GM19455 (cell line): ENCODE measurements at regions not wholly inside any gene's neighbourhood (a gene's known extent, or its start where the extent isn't known, plus 50 kb on each side); places are given as distances from the start of the nearest gene placed in this dataset.
"Not testable (repeated sequence)": the region's sequence is repeated elsewhere in the genome, so short reads cannot be mapped to it uniquely, and the experiment has no call there.

ENCODE experiments used
- ATAC-seq: cut with Tn5 transposase; IDR thresholded peaks from one replicate; pipeline ENCODE4 v1.9.1; 2021; ENCODE audit not compliant: unreplicated experiment

DNA sequence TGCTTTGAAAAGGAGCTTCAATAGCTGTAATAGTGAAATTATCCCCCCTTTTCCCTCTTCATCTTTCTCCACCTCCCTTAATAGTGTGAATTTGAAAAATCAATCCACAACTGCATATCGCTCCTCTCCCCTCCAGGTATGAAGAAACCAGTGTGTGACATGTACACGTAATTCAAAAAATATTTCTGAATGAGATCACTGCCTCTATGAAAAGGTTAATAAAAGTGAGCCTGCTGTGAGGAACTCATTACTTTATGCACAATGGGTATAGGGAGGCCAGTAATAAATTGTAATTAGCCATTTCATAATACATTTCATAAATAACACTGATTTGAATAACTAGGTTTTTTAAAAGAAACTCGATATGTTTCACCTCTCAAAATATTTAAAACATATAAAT, 209.0 kb upstream of the KYNU start:
- ATAC-seq: no peak

- ATAC-seq: no peak
These were observed 212.2 kb upstream of the KYNU start for GRCh38 chr2:142665241-142665640.

GRCh38 chr2:142650601-142651000, 226.9 kb upstream of the KYNU start:
- ATAC-seq: no peak

GRCh38 chr2:142649581-142649980, 227.9 kb upstream of the KYNU start:
- ATAC-seq: no peak

- no peak for ATAC-seq
These were observed 234.8 kb upstream of the KYNU start for GRCh38 chr2:142642650-142643049.

DNA sequence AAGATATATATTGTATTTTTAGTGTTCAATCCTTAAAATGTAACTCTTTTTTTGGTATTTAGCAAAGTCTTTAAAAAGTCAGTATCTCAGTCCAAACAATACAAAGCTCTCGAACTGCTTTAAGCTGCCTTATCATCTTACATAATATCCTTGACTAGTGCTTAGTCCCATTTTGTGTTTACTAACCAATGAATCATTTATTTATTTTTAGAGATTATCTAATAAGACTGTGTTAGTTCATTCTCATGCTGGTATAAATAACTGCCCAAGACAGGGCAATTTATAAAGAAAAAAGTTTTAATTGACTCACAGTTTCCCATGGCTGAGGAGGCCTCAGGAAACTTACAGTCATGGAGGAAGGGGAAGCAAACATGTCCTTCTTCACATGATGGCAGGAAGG, 248.3 kb upstream of the KYNU start:
- ATAC-seq: no peak

DNA sequence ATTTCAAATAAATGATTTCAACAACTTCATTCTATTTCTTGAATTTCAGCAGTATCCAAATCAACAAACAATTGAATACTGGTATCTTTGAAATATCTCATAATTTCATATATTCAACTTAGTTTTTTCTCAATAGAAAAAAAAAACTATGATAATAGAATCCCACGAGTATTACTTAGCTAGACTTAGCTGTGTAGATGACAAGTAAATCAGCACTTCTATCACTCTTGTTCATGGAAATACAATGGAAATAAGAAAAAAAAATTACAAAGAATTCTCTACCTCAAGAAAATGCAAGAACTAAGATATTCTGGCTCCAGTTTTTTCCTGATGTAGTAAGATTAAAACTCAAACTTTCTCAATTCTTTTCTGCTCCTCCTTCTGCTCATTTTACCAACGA, 256.2 kb upstream of the KYNU start:
- no peak for ATAC-seq

DNA sequence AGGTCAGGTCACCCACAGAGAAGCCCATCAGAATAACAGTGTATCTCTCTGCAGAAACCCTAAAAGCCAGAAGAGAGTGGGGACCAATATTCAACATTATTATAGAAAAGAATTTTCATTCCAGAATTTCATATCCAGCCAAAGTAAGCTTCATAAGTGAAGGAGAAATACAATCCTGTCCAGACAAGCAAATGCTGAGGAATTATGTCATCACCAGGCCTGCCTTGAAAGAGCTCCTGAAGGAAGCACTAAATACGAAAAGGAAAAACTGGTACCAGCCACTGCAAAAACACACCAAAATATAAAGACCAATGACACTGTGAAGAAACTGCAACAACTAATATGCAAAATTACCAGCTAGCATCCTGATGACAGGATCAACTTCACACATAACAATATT, 260.0 kb upstream of the KYNU start:
- no peak for ATAC-seq

GRCh38 chr2:142615876-142616275, 261.6 kb upstream of the KYNU start:
- ATAC-seq: no peak

- ATAC-seq: not testable (repeated sequence)
These were observed 264.3 kb upstream of the KYNU start for GRCh38 chr2:142613193-142613592.

DNA sequence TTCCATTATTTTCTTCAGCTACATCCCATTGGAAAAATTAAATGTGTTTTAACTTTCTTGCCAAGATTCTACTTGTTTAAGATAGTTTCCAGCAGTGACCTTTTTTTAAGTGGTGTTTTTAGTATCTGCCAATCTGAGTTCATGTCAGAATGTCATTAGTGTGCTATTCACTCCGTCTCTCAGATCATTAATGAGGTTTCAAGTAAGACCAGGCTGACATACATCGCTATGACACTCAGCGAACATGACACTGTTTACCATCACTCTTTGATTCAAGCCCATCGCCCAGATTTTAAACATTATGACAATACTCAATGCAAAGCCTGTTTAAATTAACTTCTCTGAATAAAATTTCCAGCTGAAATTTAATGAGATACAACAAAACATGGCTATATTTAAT, 272.0 kb upstream of the KYNU start:
- no peak for ATAC-seq

DNA sequence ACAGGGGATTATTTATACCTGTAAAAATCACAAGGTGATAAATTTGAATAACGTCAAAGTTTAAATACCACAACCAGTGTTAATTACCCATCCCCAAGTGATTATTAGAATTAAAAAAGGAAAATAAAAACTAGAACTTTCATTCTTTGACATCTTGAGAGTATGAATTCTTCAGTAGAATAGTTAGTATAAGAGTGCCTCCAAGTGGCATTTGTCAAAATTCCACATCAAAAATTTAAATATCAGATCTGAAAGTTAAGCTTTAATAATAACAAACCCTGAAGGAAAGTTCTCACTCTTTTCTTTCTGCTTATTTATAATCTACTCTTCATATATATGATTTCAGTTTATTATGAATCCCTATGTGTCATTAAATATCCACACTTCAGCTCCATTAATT, 273.7 kb upstream of the KYNU start:
- ATAC-seq: no peak

- ATAC-seq: no peak
These were observed 275.0 kb upstream of the KYNU start for GRCh38 chr2:142602418-142602989.

- no peak for ATAC-seq
These were observed 275.7 kb upstream of the KYNU start for GRCh38 chr2:142601794-142602193.

- ATAC-seq: no peak
These were observed 278.0 kb upstream of the KYNU start for GRCh38 chr2:142599504-142599903.

DNA sequence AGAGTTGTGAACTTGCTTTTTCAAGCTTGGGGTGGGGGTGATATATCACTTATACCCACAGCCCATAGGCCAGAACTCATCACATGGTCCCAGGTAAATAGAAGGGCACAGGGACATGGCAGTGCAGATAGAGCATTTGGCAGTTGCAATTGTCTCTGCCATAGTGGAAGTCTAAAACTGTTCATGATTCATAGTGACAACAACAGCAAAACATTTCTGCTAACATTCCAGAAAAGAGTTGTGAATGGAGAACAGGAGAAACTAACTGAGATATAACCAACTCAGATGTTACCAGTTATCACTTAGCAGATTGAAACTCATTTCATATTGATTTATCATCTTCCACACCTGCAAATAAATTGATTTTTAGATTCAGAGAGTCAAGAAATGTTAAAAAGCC, 278.6 kb upstream of the KYNU start:
- ATAC-seq: no peak

DNA sequence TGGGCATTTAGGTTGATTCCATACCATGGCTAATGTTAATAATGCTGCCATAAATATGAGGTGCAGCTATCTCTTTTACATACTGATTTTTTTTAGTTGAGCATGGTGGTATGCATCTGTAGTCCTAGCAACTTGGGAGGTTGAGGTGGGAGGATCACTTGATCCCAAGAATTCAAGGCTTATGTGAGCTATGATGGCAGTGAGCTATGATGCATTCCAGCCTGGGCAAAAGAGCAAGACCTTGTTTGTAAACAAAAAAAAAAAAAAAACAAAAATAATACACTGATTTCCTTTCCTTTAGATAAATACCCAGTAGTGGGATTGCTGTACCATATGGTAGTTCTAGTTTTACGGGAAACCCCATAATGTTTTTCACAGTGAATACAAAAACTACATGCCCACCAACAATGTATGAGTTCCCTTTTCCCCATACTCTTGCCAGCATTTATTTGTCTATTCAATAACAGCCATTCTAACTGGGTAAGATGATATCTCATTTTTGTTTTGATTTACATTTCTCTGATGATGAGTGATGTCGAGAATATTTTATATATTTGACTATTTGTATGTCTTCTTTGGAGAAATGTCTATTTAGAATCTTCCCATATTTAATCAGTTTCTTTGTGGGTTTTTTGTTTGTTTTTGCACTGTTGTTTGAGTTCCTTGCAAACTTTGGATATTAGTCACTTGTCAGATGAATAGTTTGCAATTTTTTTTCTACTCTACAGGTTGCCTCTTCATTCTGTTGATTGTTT, 281.0 kb upstream of the KYNU start:
- no peak for ATAC-seq

DNA sequence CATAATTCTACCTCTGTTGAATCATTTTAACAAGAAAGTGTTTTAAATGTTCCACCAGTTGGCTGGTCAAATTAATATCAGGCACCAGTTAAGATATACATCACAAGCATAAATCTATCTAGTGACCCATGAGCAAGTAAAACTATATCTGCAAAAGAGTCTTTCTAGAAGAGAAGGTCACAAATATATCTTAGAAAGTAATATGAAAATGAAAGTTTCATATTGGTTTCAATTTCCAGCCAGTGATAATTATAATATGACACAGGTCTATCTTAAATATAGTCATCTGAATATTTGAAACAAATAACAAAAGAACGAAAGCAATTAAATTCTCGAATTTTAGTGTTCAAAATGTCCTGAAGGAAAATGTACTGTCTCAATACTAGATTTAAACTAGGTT, 282.5 kb upstream of the KYNU start:
- ATAC-seq: no peak

- no peak for ATAC-seq
These were observed 285.3 kb upstream of the KYNU start for GRCh38 chr2:142592171-142592570.

DNA sequence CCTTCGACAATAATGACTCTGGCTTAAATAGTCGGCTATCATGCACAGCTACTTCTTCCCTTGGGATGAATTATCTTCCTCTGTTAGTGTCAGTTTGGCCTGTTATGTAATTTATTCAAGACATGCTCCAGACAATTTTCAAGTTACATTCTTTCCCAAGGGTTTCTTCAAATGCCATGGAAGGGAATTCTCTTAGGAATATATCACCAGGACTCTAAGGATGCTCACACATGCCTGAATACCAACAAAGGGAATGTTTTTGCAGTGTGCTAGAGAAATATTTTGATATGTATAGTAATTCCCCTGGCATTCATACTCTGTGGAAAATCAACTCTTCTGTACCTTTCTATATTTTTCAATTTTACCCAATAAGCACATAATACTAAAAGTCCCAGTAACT, 286.0 kb upstream of the KYNU start:
- no peak for ATAC-seq

- no peak for ATAC-seq
These were observed 289.2 kb upstream of the KYNU start for GRCh38 chr2:142588269-142588668.

DNA sequence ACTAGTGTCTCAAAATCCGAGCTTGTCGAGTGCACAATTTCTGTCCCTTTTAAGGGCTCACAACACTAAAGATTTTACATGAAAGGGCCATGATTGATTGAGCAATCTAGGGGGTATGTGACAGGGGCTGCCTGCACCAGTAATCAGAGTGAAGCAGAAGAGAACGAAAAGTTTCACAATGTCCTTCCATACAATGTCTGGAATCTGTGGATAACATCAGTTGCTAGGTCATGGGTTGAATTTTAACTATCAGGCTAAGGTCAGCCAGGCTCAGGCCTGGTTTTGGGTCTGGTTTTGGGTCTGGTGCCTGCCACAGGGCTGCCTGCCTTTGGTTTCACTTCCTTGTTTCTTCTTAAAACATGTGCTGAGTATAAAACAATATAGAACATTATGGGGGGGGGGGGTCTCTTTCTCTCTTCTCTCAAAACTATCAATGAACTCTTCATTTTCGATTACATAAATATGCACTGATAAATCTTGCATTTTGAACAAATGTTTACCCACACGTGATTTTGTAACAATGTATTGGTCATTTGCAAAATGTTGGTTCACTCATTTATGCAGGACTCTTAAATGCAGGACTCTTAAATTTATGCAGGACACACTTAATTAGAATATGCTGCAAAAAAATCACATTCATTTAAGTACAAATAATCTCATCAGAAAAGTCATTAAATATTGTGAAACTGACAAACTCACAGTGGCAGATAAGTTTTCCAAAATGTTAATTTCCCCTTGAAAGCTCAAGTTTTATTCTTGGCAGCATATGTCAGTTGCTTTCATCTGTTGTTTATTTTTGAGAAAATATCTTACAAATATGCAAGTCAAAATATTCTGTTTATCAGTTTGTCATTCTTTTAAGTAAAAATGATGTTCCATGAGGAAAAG, 290.5 kb upstream of the KYNU start:
- no peak for ATAC-seq
